ENCODE measurements at regions not wholly inside any gene's neighbourhood (a gene's known extent, or its start where the extent isn't known, plus 50 kb on each side); places are given as distances from the start of the nearest gene placed in this dataset.

- Histone ChIP-seq H2AFZ (ENCODE audit: low read length) (no peak overlapping the region), H2BK20ac (ENCODE audit: low read depth, low read length, poor library complexity, severe bottlenecking) (no peak overlapping the region), H3K27me3 (ENCODE audit: insufficient read depth, low read length) (no peaks in the 10 kb centered on the region), H3K4me2 (ENCODE audit: insufficient read depth, insufficient read length, low read length) (peak overlapping the region; percentile 85), H4K91ac (ENCODE audit: insufficient read length, low read depth, low read length) (no peak overlapping the region), H3K4me1 (ENCODE audit: insufficient read depth, low read length) (no peaks in the 10 kb centered on the region), H3K79me1 (ENCODE audit: insufficient read depth, low read depth, low read length, poor library complexity, severe bottlenecking) (no peaks in the 10 kb centered on the region), H2AK5ac (ENCODE audit: insufficient read length, low read length) (no peak overlapping the region), H2BK120ac (ENCODE audit: low read depth, low read length, poor library complexity, severe bottlenecking) (no peak overlapping the region), H2BK15ac (ENCODE audit: low read depth, low read length) (no peak overlapping the region), H3K23me2 (ENCODE audit: insufficient read length, low read depth, low read length, poor library complexity, severe bottlenecking) (no peaks in the 10 kb centered on the region), H3K4ac (ENCODE audit: low read depth, low read length) (no peak overlapping the region), H3K79me2 (ENCODE audit: insufficient read depth, low read length) (no peaks in the 10 kb centered on the region), H4K8ac (replicated peaks; ENCODE audit: insufficient read length, low read depth, low read length) (no peak overlapping the region), H3K9ac (ENCODE audit: extremely low read depth, insufficient read length, low read length) (peak overlapping the region; percentile 11), H4K20me1 (ENCODE audit: control insufficient read depth, insufficient read depth, insufficient read length) (no peaks in the 10 kb centered on the region), H3K14ac (ENCODE audit: insufficient read depth, low read length) (no peak overlapping the region; the same call in 1 of the 2 replicates), H3K9me3 (ENCODE audit: control insufficient read depth, low read depth, low read length) (no peaks in the 10 kb centered on the region), H2BK5ac (ENCODE audit: insufficient read length, low read length) (no peak overlapping the region), H4K5ac (ENCODE audit: insufficient read length, low read depth, low read length) (peak overlapping the region; percentile 28), H3K56ac (ENCODE audit: insufficient read length, low read depth, low read length) (no peak overlapping the region), H2BK12ac (ENCODE audit: insufficient read length, low read depth, low read length) (no peak overlapping the region), H3K23ac (ENCODE audit: insufficient read length, low read depth, low read length) (no peak overlapping the region), H3K27ac (ENCODE audit: insufficient read length, low read depth, low read length) (no peak overlapping the region), H3K18ac (ENCODE audit: insufficient read length, low read depth, low read length) (no peak overlapping the region), H3T11ph (ENCODE audit: low read length) (no peak overlapping the region)
- Mint-ChIP-seq H3K4me1 (peaks cover 11 to 13% of the 10 kb centered on the region in 2 experiments), H3K9me3 (peaks cover 0 to 2% of the 10 kb centered on the region in 2 experiments; a peak in 3 of 5 replicates), H3K27me3 (ENCODE audit: low read depth) (peaks cover 12% of the 10 kb centered on the region), H3K27ac (no peak overlapping the region), H3K36me3 (ENCODE audit: insufficient read depth in 1 of 3, low read depth in 3 of 3) (peaks cover 0 to 10% (median 4%) of the 10 kb centered on the region in 3 experiments; a peak in 4 of 7 replicates), H3K4me3 (peak overlapping the region; percentile 63 to 73; a peak in 4 of 5 replicates)
- no peak for TF ChIP-seq CTCF (conservative IDR thresholded peaks at IDR 0.05)
- no CpG with 5 or more reads among the region's 8 CpGs for WGBS (ENCODE audit: extremely low coverage, insufficient read length, low lambda C conversion rate)
- DNase-seq, result no peak
Observed at GRCh38 chr13:109900741-109901140, 114.4 kb upstream of the IRS2 start.
